Loucy (cell line): ENCODE measurements at regions not wholly inside any gene's neighbourhood (a gene's known extent, or its start where the extent isn't known, plus 50 kb on each side); places are given as distances from the start of the nearest gene placed in this dataset.

Experiments used
- EZH2phosphoT487 ChIP-seq: fragments of 200-600 bp; IDR thresholded peaks from 2 replicates; pipeline ENCODE4 v1.6.1; 2018; ENCODE audit warnings: antibody characterized with exemption, mild to moderate bottlenecking, moderate library complexity, borderline replicate concordance
- TF ChIP-seq, protein P1 (sequence below): fragments of 200-600 bp; sonication (generic); conservative IDR thresholded peaks from 2 replicates; pipeline ENCODE4 v1.5.1; 2014; ENCODE audit warnings: mild to moderate bottlenecking, antibody characterized with exemption, low read length

DNA sequence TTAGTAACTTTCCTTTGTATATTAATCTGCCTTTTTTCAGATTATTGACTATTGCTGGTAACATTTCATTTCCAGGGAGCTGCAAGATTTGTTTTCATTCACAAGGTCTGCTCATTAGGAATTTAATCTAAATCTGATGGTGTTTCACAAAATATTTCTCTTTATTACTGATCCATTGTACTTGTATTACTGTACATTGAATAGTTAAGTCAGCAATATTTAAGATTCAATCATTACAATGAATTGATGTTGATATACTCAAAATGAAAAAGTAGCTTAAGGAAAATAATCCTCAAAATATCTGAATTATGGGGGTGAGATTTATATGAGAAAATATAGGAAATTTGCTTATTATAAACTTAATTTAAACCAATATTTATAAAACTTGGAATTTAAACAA, 308.6 kb upstream of the PBX1 start:
- TF ChIP-seq, protein P1, sequence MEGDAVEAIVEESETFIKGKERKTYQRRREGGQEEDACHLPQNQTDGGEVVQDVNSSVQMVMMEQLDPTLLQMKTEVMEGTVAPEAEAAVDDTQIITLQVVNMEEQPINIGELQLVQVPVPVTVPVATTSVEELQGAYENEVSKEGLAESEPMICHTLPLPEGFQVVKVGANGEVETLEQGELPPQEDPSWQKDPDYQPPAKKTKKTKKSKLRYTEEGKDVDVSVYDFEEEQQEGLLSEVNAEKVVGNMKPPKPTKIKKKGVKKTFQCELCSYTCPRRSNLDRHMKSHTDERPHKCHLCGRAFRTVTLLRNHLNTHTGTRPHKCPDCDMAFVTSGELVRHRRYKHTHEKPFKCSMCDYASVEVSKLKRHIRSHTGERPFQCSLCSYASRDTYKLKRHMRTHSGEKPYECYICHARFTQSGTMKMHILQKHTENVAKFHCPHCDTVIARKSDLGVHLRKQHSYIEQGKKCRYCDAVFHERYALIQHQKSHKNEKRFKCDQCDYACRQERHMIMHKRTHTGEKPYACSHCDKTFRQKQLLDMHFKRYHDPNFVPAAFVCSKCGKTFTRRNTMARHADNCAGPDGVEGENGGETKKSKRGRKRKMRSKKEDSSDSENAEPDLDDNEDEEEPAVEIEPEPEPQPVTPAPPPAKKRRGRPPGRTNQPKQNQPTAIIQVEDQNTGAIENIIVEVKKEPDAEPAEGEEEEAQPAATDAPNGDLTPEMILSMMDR = no peak
- TF ChIP-seq EZH2phosphoT487 = no peak
